BE2C (cell line): ENCODE measurements at regions not wholly inside any gene's neighbourhood (a gene's known extent, or its start where the extent isn't known, plus 50 kb on each side); places are given as distances from the start of the nearest gene placed in this dataset.

Experiments used
- DNase-seq: peaks from one replicate; pipeline ENCODE4 v3.0.0-alpha.2; 2020
- H3K27me3 ChIP-seq: fragments of 250-450 bp; sonication (Bioruptor Pico); 2 replicates; pipeline ENCODE4 v1.5.1; 2020; ENCODE audit warnings: mild to moderate bottlenecking
- H3K36me3 ChIP-seq: fragments of 250-450 bp; sonication (Bioruptor Pico); 2 replicates; pipeline ENCODE4 v1.5.1; 2020; ENCODE audit warnings: mild to moderate bottlenecking
- H3K4me1 ChIP-seq: fragments of 250-450 bp; sonication (Bioruptor Pico); 2 replicates; pipeline ENCODE4 v1.5.1; 2020
- H3K4me3 ChIP-seq: 2 replicates; pipeline ENCODE4 v1.5.1; 2011; ENCODE audit warnings: low read depth, low read length
- H3K9me3 ChIP-seq: fragments of 250-450 bp; sonication (Bioruptor Pico); 2 replicates; pipeline ENCODE4 v1.5.1; 2020
- TF ChIP-seq, protein P1 (sequence below): IDR thresholded peaks from 2 replicates; pipeline ENCODE4 v1.5.1; 2012; ENCODE audit warnings: mild to moderate bottlenecking, low read depth, low read length

DNA sequence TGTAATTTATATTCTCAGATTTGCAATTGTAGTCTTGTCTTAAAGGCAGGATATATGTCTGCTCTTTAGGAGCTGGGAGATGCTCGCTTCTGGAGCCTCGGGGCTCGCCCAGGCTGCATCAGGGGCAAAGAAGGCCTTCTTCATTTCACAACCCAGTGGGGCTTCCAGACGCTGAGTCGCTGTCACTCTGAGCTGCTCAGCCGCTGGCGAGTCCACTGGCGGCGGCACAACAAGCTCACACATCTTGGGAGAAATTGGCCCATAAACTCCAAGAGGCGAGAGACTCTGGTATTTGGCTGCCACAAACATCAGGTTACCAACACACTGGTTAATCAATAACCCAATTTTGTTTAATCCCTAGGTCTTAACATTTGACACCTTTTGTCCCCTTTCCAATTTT is 216.6 kb downstream of the ATG4C start:
- no peaks in the 10 kb centered on the region for H3K9me3 ChIP-seq
- H3K4me1 ChIP-seq, result no peaks in the 10 kb centered on the region
- no peaks in the 10 kb centered on the region for H3K36me3 ChIP-seq
- peaks cover 21% of the 10 kb centered on the region; the same call in 1 of the 2 replicates for H3K27me3 ChIP-seq
- no peak for DNase-seq
- TF ChIP-seq, protein P1, sequence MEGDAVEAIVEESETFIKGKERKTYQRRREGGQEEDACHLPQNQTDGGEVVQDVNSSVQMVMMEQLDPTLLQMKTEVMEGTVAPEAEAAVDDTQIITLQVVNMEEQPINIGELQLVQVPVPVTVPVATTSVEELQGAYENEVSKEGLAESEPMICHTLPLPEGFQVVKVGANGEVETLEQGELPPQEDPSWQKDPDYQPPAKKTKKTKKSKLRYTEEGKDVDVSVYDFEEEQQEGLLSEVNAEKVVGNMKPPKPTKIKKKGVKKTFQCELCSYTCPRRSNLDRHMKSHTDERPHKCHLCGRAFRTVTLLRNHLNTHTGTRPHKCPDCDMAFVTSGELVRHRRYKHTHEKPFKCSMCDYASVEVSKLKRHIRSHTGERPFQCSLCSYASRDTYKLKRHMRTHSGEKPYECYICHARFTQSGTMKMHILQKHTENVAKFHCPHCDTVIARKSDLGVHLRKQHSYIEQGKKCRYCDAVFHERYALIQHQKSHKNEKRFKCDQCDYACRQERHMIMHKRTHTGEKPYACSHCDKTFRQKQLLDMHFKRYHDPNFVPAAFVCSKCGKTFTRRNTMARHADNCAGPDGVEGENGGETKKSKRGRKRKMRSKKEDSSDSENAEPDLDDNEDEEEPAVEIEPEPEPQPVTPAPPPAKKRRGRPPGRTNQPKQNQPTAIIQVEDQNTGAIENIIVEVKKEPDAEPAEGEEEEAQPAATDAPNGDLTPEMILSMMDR, result no peak
- no peak overlapping the region for H3K4me3 ChIP-seq

DNA sequence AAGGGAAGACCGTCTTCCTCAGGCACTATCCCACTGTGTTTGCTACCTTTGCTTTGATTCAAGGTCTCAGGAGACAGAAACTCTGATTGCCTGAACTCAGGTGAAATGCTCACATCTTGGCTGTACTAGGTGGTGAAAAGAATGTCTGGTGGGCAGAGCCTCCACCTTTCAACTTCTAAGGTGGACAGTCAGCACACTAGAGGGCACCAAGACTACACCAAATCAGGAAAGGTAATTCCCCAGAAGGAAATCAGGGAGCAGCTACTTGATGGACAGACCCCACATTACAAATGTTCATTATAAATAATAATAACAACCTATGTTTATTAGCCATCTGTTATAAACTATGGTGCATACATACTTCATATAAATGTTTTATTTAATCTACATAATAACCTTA is 220.9 kb downstream of the ATG4C start:
- DNase-seq, result no peak
- no peaks in the 10 kb centered on the region for H3K4me1 ChIP-seq
- TF ChIP-seq, protein P1, result no peak
- H3K9me3 ChIP-seq, result no peaks in the 10 kb centered on the region
- no peaks in the 10 kb centered on the region for H3K36me3 ChIP-seq
- peaks cover 6% of the 10 kb centered on the region; the same call in 1 of the 2 replicates for H3K27me3 ChIP-seq
- no peak overlapping the region for H3K4me3 ChIP-seq

DNA sequence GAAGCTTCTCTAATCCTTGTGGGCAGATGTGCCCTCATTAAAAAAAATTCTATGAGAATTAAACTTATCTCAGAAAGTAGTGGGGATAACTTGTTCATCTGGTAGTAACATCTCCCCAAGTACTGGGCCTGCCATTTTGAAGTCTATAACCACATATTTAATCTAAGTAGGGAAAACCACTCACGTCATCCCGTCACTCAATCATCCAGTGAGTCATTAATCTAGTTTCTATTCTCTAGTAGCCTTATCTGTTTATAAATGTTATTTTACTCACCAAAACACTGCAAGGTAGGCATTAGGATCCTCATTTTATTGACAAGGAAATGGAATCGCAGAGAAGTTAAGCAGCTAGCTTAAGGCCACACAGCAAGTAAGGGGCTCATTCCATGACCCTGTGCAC is 221.9 kb downstream of the ATG4C start:
- H3K9me3 ChIP-seq, result no peaks in the 10 kb centered on the region
- no peak for DNase-seq
- H3K4me1 ChIP-seq, result no peaks in the 10 kb centered on the region
- H3K4me3 ChIP-seq, result no peak overlapping the region
- no peaks in the 10 kb centered on the region for H3K36me3 ChIP-seq
- peaks cover 6% of the 10 kb centered on the region; the same call in 1 of the 2 replicates for H3K27me3 ChIP-seq
- TF ChIP-seq, protein P1, result no peak

DNA sequence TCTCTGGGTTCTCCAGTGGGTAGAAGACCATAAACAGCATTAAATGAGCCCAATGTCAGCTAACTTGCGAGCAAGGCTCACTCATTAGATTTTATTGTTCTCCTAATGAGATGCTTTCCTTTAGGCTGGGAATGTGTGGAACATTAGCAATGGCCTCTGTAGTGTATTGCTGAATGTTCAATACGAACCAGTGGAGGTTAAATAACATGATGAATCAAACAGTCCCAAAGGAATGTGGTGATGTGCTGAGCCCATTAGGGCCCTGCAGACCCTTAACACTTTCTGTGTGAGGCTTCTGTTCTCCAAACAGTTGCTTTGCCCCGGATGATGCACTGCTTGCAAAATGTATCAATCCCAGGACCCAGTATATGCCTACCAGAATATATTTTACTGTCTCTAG is 225.5 kb downstream of the ATG4C start:
- no peak overlapping the region for H3K4me3 ChIP-seq
- no peaks in the 10 kb centered on the region for H3K27me3 ChIP-seq
- no peak for DNase-seq
- no peaks in the 10 kb centered on the region for H3K4me1 ChIP-seq
- H3K9me3 ChIP-seq, result no peaks in the 10 kb centered on the region
- TF ChIP-seq, protein P1, result no peak
- no peaks in the 10 kb centered on the region for H3K36me3 ChIP-seq

DNA sequence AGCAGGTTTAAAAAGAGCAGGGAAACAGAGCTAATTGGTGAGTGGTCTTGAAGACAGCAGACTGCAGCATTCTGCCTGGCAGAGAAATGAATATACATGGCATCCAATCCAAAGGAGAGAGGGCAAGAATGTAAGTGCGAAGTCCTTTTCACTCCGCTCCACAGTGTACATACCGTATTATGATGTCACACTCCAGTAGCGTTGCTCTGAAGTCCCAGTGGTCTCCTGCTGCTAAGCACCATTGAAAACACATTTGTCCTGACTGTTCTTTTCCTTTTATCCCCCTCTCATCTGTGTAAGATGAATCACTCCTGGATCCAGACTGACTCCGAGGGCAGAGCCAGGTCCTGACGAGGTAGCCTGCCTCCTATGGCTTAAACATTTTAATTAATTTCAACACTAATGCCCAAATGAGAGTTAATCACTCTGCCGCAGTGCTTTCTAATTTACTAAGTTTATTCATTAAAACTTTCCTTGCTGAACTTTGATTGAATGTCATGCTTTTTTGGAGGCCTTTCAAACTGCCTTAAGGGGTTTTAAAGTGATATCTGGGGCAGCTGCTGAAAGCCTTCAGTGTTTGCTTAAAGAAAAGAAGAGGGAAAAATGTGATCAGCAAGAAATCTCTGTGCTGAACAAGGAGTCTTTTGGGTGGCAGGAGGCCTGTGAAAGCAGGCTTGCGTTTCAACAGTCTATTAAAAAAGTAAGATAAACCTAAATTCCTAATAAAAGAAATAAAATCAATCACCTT is 227.2 kb downstream of the ATG4C start:
- Histone ChIP-seq H3K36me3 (no peaks in the 10 kb centered on the region), H3K9me3 (no peaks in the 10 kb centered on the region), H3K27me3 (no peaks in the 10 kb centered on the region), H3K4me1 (no peaks in the 10 kb centered on the region), H3K4me3 (no peak overlapping the region)
- TF ChIP-seq, protein P1, result no peak
- no peak for DNase-seq

DNA sequence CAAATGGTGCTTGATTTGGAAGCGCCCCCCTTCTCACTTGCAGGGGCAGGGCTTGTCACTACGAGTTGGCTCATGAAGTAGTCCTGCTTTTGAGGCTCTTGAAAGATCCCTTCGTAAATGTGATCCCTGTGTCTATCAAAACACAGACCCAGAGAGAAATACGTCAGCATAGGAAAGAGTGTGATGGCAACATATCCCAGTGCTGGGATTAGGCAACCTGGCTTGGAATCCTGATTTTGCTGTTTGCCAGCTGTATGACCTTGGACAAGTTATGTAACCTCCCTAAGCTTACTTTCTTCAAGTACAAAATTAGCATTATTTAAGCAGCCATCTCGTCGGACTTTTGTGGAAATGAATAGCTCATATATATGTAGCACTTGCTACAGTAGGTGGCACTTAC is 228.4 kb downstream of the ATG4C start:
- no peaks in the 10 kb centered on the region for H3K36me3 ChIP-seq
- H3K27me3 ChIP-seq, result no peaks in the 10 kb centered on the region
- no peaks in the 10 kb centered on the region for H3K9me3 ChIP-seq
- DNase-seq, result no peak
- no peak overlapping the region for H3K4me3 ChIP-seq
- TF ChIP-seq, protein P1, result no peak
- no peaks in the 10 kb centered on the region for H3K4me1 ChIP-seq
